ENCODE measurements at regions not wholly inside any gene's neighbourhood (a gene's known extent, or its start where the extent isn't known, plus 50 kb on each side); places are given as distances from the start of the nearest gene placed in this dataset.

- TF ChIP-seq REST (tag by site-specific recombination; IDR thresholded peaks at IDR 0.05) (no peak), SETDB1 (IDR thresholded peaks at IDR 0.05; ENCODE audit: insufficient read length, low read length) (no peak), SP3 (tag by site-specific recombination; IDR thresholded peaks at IDR 0.05) (no peak)
Measured at GRCh38 chr17:13087802-13088201, 70.0 kb upstream of the ELAC2 start.
